Activated naive CD8-positive, alpha-beta T cell treated with anti-CD3 and anti-CD28 coated beads, Interleukin-2, amount 10 ng/mL, durations not matched to agents 7 days and 5 days (primary cell): ENCODE measurements at regions not wholly inside any gene's neighbourhood (a gene's known extent, or its start where the extent isn't known, plus 50 kb on each side); places are given as distances from the start of the nearest gene placed in this dataset.

Experiments used
- ATAC-seq: fragments of 150-1000 bp; cut with Tn5 transposase; one replicate; pipeline ENCODE4 v1.10.0; 2021; ENCODE audit warnings: low read depth, moderate library complexity
- POLR2A ChIA-PET: fragments of 350-600 bp; sonication (Branson Sonifier 250); formaldehyde crosslinking; loops from one replicate; lab custom pipeline; 2021; ENCODE audit warnings: antibody characterized with exemption; lab: Charles Lee
- DNase-seq: peaks from one replicate; pipeline ENCODE4 v3.0.0; 2021
- H3K27ac Mint-ChIP-seq: one replicate; pipeline ENCODE4 v1.8.0; 2022; ENCODE audit warnings: mild to moderate bottlenecking, mixed read lengths
- H3K27me3 Mint-ChIP-seq: one replicate; pipeline ENCODE4 v1.8.0; 2022; ENCODE audit warnings: mild to moderate bottlenecking, moderate library complexity, mixed read lengths
- H3K36me3 Mint-ChIP-seq: one replicate; pipeline ENCODE4 v1.8.0; 2021; ENCODE audit warnings: mild to moderate bottlenecking, mixed read lengths
- H3K4me1 Mint-ChIP-seq: one replicate; pipeline ENCODE4 v1.8.0; 2021; ENCODE audit warnings: mixed read lengths
- H3K4me3 Mint-ChIP-seq: one replicate; pipeline ENCODE4 v1.8.0; 2022; ENCODE audit warnings: mild to moderate bottlenecking, moderate library complexity, mixed read lengths
- H3K9me3 Mint-ChIP-seq: one replicate; pipeline ENCODE4 v1.8.0; 2021; ENCODE audit warnings: mixed read lengths

- Mint-ChIP-seq H3K36me3 (no peaks in the 10 kb centered on the region), H3K27ac (no peak overlapping the region), H3K9me3 (peaks cover 5% of the 10 kb centered on the region), H3K4me1 (no peaks in the 10 kb centered on the region), H3K27me3 (no peaks in the 10 kb centered on the region), H3K4me3 (no peak overlapping the region)
- ATAC-seq (no peak), DNase-seq (no peak)
- POLR2A ChIA-PET = no interaction called here
Observed at GRCh38 chr16:5874899-5875298, 777.3 kb upstream of the EEF2KMT start.

GRCh38 chr16:5873221-5873620, 775.6 kb upstream of the EEF2KMT start:
- Mint-ChIP-seq H3K36me3 (no peaks in the 10 kb centered on the region), H3K4me1 (no peaks in the 10 kb centered on the region), H3K9me3 (peaks cover 4% of the 10 kb centered on the region), H3K4me3 (no peak overlapping the region), H3K27me3 (no peaks in the 10 kb centered on the region), H3K27ac (no peak overlapping the region)
- ATAC-seq = no peak
- POLR2A ChIA-PET = no interaction called here
- no peak for DNase-seq

- Mint-ChIP-seq H3K9me3 (peaks cover 4% of the 10 kb centered on the region), H3K4me1 (peaks cover 2% of the 10 kb centered on the region), H3K27me3 (no peaks in the 10 kb centered on the region), H3K27ac (no peak overlapping the region), H3K36me3 (no peaks in the 10 kb centered on the region), H3K4me3 (no peak overlapping the region)
- POLR2A ChIA-PET = no interaction called here
- ATAC-seq (no peak), DNase-seq (no peak)
Observed at GRCh38 chr16:5870886-5871691, 773.5 kb upstream of the EEF2KMT start.

- Mint-ChIP-seq H3K36me3 (no peaks in the 10 kb centered on the region), H3K4me1 (peaks cover 2% of the 10 kb centered on the region), H3K4me3 (no peak overlapping the region), H3K27me3 (no peaks in the 10 kb centered on the region), H3K9me3 (peaks cover 1% of the 10 kb centered on the region), H3K27ac (no peak overlapping the region)
- POLR2A ChIA-PET = no interaction called here
- DNase-seq (no peak), ATAC-seq (no peak)
Observed at GRCh38 chr16:5867250-5867649, 769.7 kb upstream of the EEF2KMT start.

- no peaks in the 10 kb centered on the region for H3K36me3 Mint-ChIP-seq
- H3K4me1 Mint-ChIP-seq = peaks cover 2% of the 10 kb centered on the region
- H3K9me3 Mint-ChIP-seq = peaks cover 1% of the 10 kb centered on the region
- ATAC-seq (no peak), DNase-seq (no peak)
- H3K27ac Mint-ChIP-seq = no peak overlapping the region
- no peak overlapping the region for H3K4me3 Mint-ChIP-seq
- H3K27me3 Mint-ChIP-seq = no peaks in the 10 kb centered on the region
- POLR2A ChIA-PET = no interaction called here
Observed at GRCh38 chr16:5865236-5865635, 767.6 kb upstream of the EEF2KMT start.

GRCh38 chr16:5863071-5863606, 765.5 kb upstream of the EEF2KMT start:
- Mint-ChIP-seq H3K4me1 (peaks cover 2% of the 10 kb centered on the region), H3K36me3 (no peaks in the 10 kb centered on the region), H3K9me3 (peaks cover 1% of the 10 kb centered on the region), H3K27ac (no peak overlapping the region), H3K27me3 (no peaks in the 10 kb centered on the region), H3K4me3 (no peak overlapping the region)
- DNase-seq (no peak), ATAC-seq (no peak)
- POLR2A ChIA-PET = no interaction called here

GRCh38 chr16:5862103-5862840, 764.7 kb upstream of the EEF2KMT start:
- peaks cover 1% of the 10 kb centered on the region for H3K9me3 Mint-ChIP-seq
- DNase-seq (no peak), ATAC-seq (no peak)
- no peak overlapping the region for H3K27ac Mint-ChIP-seq
- H3K4me3 Mint-ChIP-seq = no peak overlapping the region
- no peaks in the 10 kb centered on the region for H3K36me3 Mint-ChIP-seq
- H3K4me1 Mint-ChIP-seq = peaks cover 1% of the 10 kb centered on the region
- no peaks in the 10 kb centered on the region for H3K27me3 Mint-ChIP-seq
- POLR2A ChIA-PET = no interaction called here

GRCh38 chr16:5861241-5861640, 763.6 kb upstream of the EEF2KMT start:
- H3K36me3 Mint-ChIP-seq = no peaks in the 10 kb centered on the region
- no peaks in the 10 kb centered on the region for H3K27me3 Mint-ChIP-seq
- no peaks in the 10 kb centered on the region for H3K4me1 Mint-ChIP-seq
- H3K27ac Mint-ChIP-seq = no peak overlapping the region
- peaks cover 1% of the 10 kb centered on the region for H3K9me3 Mint-ChIP-seq
- no peak for DNase-seq
- no peak overlapping the region for H3K4me3 Mint-ChIP-seq
- POLR2A ChIA-PET = no interaction called here
- no peak for ATAC-seq

- POLR2A ChIA-PET = no interaction called here
- Mint-ChIP-seq H3K9me3 (no peaks in the 10 kb centered on the region), H3K4me3 (no peak overlapping the region), H3K4me1 (no peaks in the 10 kb centered on the region), H3K27me3 (peaks cover 2% of the 10 kb centered on the region), H3K36me3 (no peaks in the 10 kb centered on the region), H3K27ac (no peak overlapping the region)
- no peak for DNase-seq
- no peak for ATAC-seq
Observed at GRCh38 chr16:5858180-5858579, 760.6 kb upstream of the EEF2KMT start.

- no peak for ATAC-seq
Observed at GRCh38 chr16:5854027-5854426, 756.4 kb upstream of the EEF2KMT start.

GRCh38 chr16:5852151-5852550, 754.6 kb upstream of the EEF2KMT start:
- POLR2A ChIA-PET = interaction anchor here (0.6 kb wide), 1 partner anchor 252 kb away, joined by 4 read pairs; no protein-coding TSS in a partner anchor
- Mint-ChIP-seq H3K27me3 (peaks cover 2% of the 10 kb centered on the region), H3K27ac (no peak overlapping the region)

More at GRCh38 chr16:5854027-5854426, 756.4 kb upstream of the EEF2KMT start:
- POLR2A ChIA-PET = no interaction called here
- H3K27me3 Mint-ChIP-seq = peaks cover 2% of the 10 kb centered on the region
- no peak overlapping the region for H3K27ac Mint-ChIP-seq
- H3K36me3 Mint-ChIP-seq = no peaks in the 10 kb centered on the region
- no peaks in the 10 kb centered on the region for H3K4me1 Mint-ChIP-seq
- no peak overlapping the region for H3K4me3 Mint-ChIP-seq
- no peak for DNase-seq
- peaks cover 1% of the 10 kb centered on the region for H3K9me3 Mint-ChIP-seq

GRCh38 chr16:5851393-5851982, 753.9 kb upstream of the EEF2KMT start:
- H3K4me1 Mint-ChIP-seq = no peaks in the 10 kb centered on the region

More at GRCh38 chr16:5852151-5852550, 754.6 kb upstream of the EEF2KMT start:
- Mint-ChIP-seq H3K4me3 (no peak overlapping the region), H3K4me1 (no peaks in the 10 kb centered on the region), H3K36me3 (no peaks in the 10 kb centered on the region), H3K9me3 (peaks cover 1% of the 10 kb centered on the region)
- DNase-seq (no peak), ATAC-seq (no peak)

GRCh38 chr16:5850632-5851392, 753.2 kb upstream of the EEF2KMT start:
- ATAC-seq = no peak

More at GRCh38 chr16:5851393-5851982, 753.9 kb upstream of the EEF2KMT start:
- POLR2A ChIA-PET = no interaction called here
- peaks cover 2% of the 10 kb centered on the region for H3K27me3 Mint-ChIP-seq
- no peak for DNase-seq
- ATAC-seq = no peak
- H3K27ac Mint-ChIP-seq = no peak overlapping the region
- H3K9me3 Mint-ChIP-seq = peaks cover 1% of the 10 kb centered on the region
- no peaks in the 10 kb centered on the region for H3K36me3 Mint-ChIP-seq
- H3K4me3 Mint-ChIP-seq = no peak overlapping the region

More at GRCh38 chr16:5850632-5851392, 753.2 kb upstream of the EEF2KMT start:
- Mint-ChIP-seq H3K4me1 (no peaks in the 10 kb centered on the region), H3K27ac (no peak overlapping the region), H3K36me3 (no peaks in the 10 kb centered on the region), H3K27me3 (peaks cover 2% of the 10 kb centered on the region), H3K9me3 (peaks cover 1% of the 10 kb centered on the region), H3K4me3 (no peak overlapping the region)
- DNase-seq = no peak
- POLR2A ChIA-PET = no interaction called here
